Lower lobe of right lung (tissue), 2 donors: ENCODE measurements at regions not wholly inside any gene's neighbourhood (a gene's known extent, or its start where the extent isn't known, plus 50 kb on each side); places are given as distances from the start of the nearest gene placed in this dataset.
A peak's percentile ranks its signal among the peaks of the same experiment; 100 is the strongest.

ENCODE experiments used
- ATAC-seq, 2 donors: fragments of 200-7000 bp; cut with Tn5 transposase; one replicate each; pipeline ENCODE4 v1.9.1; 2020 to 2022; ENCODE audit warnings: mild to moderate bottlenecking in 2 of 2, moderate library complexity in 2 of 2
- DNase-seq: peaks from one replicate; pipeline ENCODE4 v3.0.0-alpha.2; 2020
- H3K27ac ChIP-seq: fragments of 200-600 bp; one replicate; pipeline ENCODE4 v1.8.0; 2022
- H3K27me3 ChIP-seq: fragments of 200-600 bp; one replicate; pipeline ENCODE4 v1.8.0; 2022; ENCODE audit warnings: low read depth
- H3K36me3 ChIP-seq: fragments of 200-600 bp; one replicate; pipeline ENCODE4 v1.8.0; 2022; ENCODE audit warnings: mild to moderate bottlenecking
- H3K4me1 ChIP-seq: fragments of 200-600 bp; one replicate; pipeline ENCODE4 v1.8.0; 2022
- H3K4me3 ChIP-seq: fragments of 200-600 bp; one replicate; pipeline ENCODE4 v1.8.0; 2022; ENCODE audit warnings: mild to moderate bottlenecking
- H3K9me3 ChIP-seq: fragments of 200-600 bp; one replicate; pipeline ENCODE4 v1.8.0; 2022
- intact Hi-C: fragments of 100-400 bp; cut with DNase I; formaldehyde crosslinking; loops from one replicate; pipeline ENCODE4 v1.11.0; 2022
- TF ChIP-seq, protein P1 (sequence below): fragments of 200-600 bp; IDR thresholded peaks from one replicate; pipeline ENCODE4 v1.8.0; 2022; ENCODE audit warnings: antibody characterized with exemption, mild to moderate bottlenecking
- donor health status: DM: no; HTN: yes; CAD: no; lungs with severe emphysema.

DNA sequence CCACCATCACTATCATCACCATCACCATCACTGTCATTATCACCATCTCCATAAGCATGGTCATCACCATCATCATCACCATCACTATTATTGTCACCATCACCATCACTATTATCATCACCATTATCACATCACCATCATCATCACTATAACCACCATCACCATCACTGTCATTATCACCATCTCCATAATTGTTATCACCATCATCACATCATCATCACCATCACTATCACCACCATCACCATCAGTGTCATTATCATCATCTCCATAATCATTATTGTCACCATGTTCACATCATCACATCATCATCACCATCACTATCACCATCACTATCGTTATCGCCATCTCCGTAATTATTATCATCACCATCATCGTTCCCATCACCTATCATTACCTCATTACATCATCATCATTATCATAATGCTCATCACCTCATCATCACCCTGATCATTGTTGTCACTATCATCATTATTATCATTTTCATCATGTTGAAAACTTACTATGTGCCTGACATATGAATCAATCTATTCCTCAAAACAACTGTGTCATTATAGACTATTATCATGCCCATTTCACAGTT is 280.3 kb upstream of the HS6ST1 start:
- H3K27me3 ChIP-seq: no peaks in the 10 kb centered on the region
- no peaks in the 10 kb centered on the region for H3K36me3 ChIP-seq
- DNase-seq: no peak
- intact Hi-C loops: no loop called here
- H3K4me1 ChIP-seq: peaks cover 6% of the 10 kb centered on the region
- TF ChIP-seq, protein P1, sequence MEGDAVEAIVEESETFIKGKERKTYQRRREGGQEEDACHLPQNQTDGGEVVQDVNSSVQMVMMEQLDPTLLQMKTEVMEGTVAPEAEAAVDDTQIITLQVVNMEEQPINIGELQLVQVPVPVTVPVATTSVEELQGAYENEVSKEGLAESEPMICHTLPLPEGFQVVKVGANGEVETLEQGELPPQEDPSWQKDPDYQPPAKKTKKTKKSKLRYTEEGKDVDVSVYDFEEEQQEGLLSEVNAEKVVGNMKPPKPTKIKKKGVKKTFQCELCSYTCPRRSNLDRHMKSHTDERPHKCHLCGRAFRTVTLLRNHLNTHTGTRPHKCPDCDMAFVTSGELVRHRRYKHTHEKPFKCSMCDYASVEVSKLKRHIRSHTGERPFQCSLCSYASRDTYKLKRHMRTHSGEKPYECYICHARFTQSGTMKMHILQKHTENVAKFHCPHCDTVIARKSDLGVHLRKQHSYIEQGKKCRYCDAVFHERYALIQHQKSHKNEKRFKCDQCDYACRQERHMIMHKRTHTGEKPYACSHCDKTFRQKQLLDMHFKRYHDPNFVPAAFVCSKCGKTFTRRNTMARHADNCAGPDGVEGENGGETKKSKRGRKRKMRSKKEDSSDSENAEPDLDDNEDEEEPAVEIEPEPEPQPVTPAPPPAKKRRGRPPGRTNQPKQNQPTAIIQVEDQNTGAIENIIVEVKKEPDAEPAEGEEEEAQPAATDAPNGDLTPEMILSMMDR: no peak
- H3K27ac ChIP-seq: no peak overlapping the region
- H3K9me3 ChIP-seq: no peaks in the 10 kb centered on the region
- no peak overlapping the region for H3K4me3 ChIP-seq
- ATAC-seq: no peak

GRCh38 chr2:128599700-128600099 is 281.0 kb upstream of the HS6ST1 start:
- ATAC-seq (no peak), DNase-seq (no peak)
- Histone ChIP-seq H3K27ac (no peak overlapping the region), H3K36me3 (no peaks in the 10 kb centered on the region), H3K4me1 (peaks cover 6% of the 10 kb centered on the region), H3K27me3 (no peaks in the 10 kb centered on the region), H3K9me3 (no peaks in the 10 kb centered on the region), H3K4me3 (no peak overlapping the region)
- TF ChIP-seq, protein P1: no peak
- intact Hi-C loops: no loop called here

- Histone ChIP-seq H3K27me3 (no peaks in the 10 kb centered on the region), H3K36me3 (no peaks in the 10 kb centered on the region), H3K9me3 (no peaks in the 10 kb centered on the region), H3K27ac (no peak overlapping the region), H3K4me3 (no peak overlapping the region), H3K4me1 (peaks cover 6% of the 10 kb centered on the region)
- TF ChIP-seq, protein P1: no peak
- DNase-seq (no peak), ATAC-seq (peak; percentile 39 to 61)
- intact Hi-C loops: no loop called here
These were observed 282.1 kb upstream of the HS6ST1 start for GRCh38 chr2:128600581-128601297.

GRCh38 chr2:128601298-128602037 is 282.8 kb upstream of the HS6ST1 start:
- TF ChIP-seq, protein P1: no peak
- peak; percentile 35 for DNase-seq
- H3K27me3 ChIP-seq: no peaks in the 10 kb centered on the region
- no peaks in the 10 kb centered on the region for H3K36me3 ChIP-seq
- no peak overlapping the region for H3K4me3 ChIP-seq
- no peaks in the 10 kb centered on the region for H3K9me3 ChIP-seq
- H3K4me1 ChIP-seq: peaks cover 6% of the 10 kb centered on the region
- intact Hi-C loops: no loop called here
- ATAC-seq: no peak
- no peak overlapping the region for H3K27ac ChIP-seq

DNA sequence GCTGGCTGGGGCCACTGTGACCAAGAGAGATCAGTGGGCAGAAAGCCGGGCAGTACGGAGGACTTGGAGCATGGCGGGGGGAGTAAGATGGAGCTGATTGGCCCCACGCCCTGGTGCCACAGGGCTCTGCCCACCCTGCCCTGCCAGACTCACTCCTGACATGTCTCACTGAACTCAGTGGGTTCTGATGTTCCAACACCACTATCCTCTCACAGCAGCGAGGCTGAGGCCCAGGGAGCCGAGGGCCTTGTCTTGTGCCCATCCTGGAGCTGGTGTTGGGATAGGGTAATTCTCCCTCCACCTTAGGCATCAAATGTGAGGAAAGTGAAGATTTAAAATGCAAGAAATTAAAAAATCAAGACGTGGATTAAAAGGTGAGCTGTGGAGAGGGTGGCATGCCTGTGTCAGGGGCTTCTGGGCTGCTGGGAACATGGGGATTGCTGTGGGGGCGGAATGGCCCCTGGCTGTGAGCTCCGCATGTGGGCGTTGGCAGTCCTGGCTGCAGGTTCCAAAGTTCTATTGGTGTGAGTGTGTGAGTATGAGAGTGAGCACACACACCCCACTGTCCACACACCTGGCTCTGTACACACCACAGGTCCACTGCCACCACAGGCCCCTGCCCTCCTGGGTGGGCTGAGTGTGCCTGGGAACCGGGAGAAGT is 283.5 kb upstream of the HS6ST1 start:
- no peaks in the 10 kb centered on the region for H3K27me3 ChIP-seq
- intact Hi-C loops: no loop called here
- no peaks in the 10 kb centered on the region for H3K36me3 ChIP-seq
- H3K9me3 ChIP-seq: no peaks in the 10 kb centered on the region
- ATAC-seq (no peak), DNase-seq (peak; percentile 24)
- H3K4me3 ChIP-seq: no peak overlapping the region
- TF ChIP-seq, protein P1: no peak
- H3K4me1 ChIP-seq: peaks cover 6% of the 10 kb centered on the region
- H3K27ac ChIP-seq: no peak overlapping the region
